Hematopoietic multipotent progenitor cell treated with erythropoietin and hydrocortisone succinate and interleukin-3 and kit ligand, for 6 days (in vitro differentiated cells): ENCODE measurements at regions not wholly inside any gene's neighbourhood (a gene's known extent, or its start where the extent isn't known, plus 50 kb on each side); places are given as distances from the start of the nearest gene placed in this dataset.
A peak's percentile ranks its signal among the peaks of the same experiment; 100 is the strongest.

ENCODE experiments used
- DNase-seq: peaks from one replicate; pipeline ENCODE4 v3.0.0-alpha.2; 2015

DNA sequence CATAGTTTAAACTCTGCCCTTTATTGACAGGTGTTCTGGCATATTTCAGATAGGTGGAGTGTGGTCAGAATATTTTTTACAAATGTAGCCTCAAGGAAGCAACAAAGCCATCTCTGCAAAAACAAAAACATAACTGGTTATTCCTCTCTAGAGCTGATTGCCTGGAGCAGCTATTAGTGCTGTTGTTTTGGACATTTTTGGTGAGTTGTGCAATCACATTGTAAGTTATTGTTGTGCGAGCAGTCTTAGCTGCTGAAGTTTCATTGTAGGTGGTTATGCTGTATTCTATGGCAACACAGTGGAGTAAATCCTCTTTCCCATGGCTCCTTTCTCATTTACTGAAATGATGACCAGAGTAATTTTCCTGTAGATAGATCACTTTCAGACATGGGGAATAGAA, 1413.0 kb downstream of the PCDH7 start:
- DNase-seq, result no peak

DNA sequence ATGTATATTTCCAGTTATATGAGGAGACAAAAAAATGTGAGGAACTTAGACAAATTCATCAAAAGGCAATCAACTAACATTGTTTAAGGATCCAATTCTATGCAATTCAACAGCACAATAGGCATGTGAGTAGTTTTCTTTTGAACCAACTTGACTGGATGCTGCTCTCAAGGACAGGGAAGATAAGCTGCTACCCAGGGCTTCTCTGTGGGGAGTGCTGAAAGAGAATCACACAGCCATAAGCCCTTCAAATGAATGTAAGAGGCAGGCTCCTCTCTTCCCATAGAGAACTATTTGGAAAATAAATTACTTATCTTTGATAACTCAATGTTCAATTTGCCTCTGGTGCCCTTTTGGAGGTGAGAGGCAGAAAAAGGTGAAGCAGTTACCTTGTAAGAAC, 1413.6 kb downstream of the PCDH7 start:
- DNase-seq, result no peak

GRCh38 chr4:32135642-32136041, 1415.5 kb downstream of the PCDH7 start:
- no peak for DNase-seq

DNA sequence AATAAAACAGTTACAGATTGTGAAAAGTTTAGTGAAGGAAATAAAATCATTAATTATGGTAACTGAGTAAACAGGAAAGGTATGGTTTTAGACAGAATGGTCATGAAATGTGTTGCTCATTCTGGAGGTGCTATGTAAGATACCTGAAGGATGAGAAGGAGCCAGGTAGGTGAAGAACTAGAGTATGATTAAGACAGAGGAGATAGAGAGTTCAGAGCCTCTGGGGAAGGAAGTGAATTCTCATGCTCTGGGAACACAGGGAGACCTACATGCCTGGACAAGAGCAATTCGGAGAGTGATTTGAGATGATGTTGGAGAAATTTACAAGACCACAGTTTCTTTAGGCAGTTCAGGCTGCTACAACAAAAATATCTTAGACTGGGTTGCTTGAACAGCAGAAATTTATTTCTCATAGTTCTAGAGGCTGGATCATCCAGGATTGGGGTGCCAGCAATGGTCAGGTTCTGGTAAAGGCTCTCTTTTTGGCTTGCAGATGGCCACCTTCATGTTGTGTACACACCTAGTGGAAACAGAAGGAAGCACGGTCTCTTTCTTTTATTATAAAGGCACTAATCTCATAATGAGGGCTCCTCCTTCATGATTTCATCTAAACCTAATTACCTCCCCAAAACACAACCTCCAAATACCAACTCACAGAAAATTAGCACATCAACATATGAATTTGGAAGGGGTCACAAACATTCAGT, 1416.1 kb downstream of the PCDH7 start:
- DNase-seq, result no peak

- peak; percentile 24 for DNase-seq
These were observed 1420.5 kb downstream of the PCDH7 start for GRCh38 chr4:32140636-32141035.

- no peak for DNase-seq
These were observed 1421.9 kb downstream of the PCDH7 start for GRCh38 chr4:32142075-32142474.

GRCh38 chr4:32145987-32146386, 1425.8 kb downstream of the PCDH7 start:
- DNase-seq, result no peak

- no peak for DNase-seq
These were observed 1427.4 kb downstream of the PCDH7 start for GRCh38 chr4:32147446-32148085.

DNA sequence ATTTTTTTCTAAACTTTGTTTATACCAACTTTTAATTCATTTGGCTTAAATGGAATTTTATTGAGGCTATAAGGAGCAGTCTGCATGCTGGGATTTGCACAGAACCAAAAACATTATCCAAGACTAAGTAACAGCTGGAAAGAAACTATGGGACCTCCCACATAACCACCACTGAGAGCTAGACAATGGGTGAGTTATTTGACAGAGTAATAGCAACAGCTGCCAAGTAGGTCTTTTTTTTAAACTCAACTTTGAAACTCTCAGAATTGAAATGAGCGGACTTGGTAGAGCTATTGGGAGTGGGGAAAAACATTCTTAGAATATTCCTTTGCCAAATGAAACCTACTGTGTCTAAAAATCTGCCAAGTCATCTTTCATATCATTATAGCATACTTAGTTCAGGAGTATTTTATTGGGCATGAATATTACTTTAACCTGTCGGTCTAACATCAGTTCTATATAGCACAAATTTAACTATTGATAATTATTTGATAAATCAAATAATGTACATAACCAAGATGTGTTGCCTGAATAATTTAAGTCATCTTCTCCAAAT, 1428.0 kb downstream of the PCDH7 start:
- no peak for DNase-seq

GRCh38 chr4:32158961-32159360, 1438.8 kb downstream of the PCDH7 start:
- DNase-seq, result no peak

DNA sequence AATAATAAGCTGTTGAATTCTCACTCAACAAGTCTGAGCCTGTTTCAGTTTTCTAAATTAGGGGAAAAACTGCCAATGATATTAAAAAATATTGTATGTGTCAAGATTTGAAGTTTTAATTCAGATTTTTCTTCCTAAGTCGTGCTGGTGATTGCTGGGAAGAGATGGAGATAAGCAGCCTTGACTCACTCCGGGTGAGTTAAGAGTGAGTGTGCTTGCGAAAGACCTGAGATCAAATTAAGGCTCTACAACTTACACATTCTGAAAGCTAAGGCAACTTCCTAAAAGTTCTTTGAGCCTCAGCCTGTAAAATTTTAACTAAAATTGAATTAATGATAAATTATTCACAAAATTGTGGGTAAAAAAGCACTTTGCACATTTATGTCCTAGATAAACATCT, 1441.2 kb downstream of the PCDH7 start:
- DNase-seq, result peak; percentile 4

GRCh38 chr4:32163125-32163524, 1443.0 kb downstream of the PCDH7 start:
- DNase-seq, result peak; percentile 13

- no peak for DNase-seq
These were observed 1449.7 kb downstream of the PCDH7 start for GRCh38 chr4:32169841-32170240.

DNA sequence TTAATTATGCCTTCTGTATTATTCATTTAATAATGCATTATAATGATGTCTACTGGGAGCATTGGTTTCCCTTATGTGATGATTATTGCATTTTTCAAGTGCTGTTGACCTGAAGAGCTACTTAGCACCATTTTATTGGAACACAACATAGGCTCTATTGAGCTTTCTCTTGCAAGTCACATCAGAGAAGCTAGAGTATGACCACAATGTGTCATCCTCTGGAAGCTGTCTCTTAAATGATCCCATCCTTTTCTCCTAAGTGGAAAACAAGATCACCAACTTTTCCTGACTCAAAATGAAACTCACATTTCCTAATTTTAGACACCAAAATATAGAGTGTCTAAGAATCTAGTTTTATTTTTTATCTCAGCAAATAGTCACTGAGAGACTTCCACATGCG, 1451.9 kb downstream of the PCDH7 start:
- DNase-seq, result no peak

DNA sequence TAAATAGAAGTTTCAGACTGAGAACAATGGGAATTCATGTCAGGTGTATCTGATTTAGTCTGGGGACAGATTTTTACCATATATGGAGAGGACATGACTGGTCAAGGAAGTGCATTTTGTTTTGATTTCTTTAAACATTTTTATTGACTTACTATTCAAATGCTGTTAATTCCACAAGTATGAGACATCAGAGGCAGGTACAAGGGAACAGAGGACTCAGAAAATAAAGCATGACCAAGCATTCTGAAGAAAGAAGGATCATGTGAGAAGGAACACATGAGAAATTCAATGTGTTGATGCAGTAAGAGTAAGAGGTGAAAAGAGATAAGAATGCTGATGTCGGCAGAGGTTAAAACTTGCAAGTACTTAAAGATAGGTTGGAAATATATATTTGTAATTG, 1452.6 kb downstream of the PCDH7 start:
- no peak for DNase-seq

- DNase-seq, result no peak
These were observed 1459.9 kb downstream of the PCDH7 start for GRCh38 chr4:32180086-32180485.

GRCh38 chr4:32184186-32184585, 1464.0 kb downstream of the PCDH7 start:
- no peak for DNase-seq

GRCh38 chr4:32189130-32189529, 1469.0 kb downstream of the PCDH7 start:
- DNase-seq, result no peak

- DNase-seq, result no peak
These were observed 1469.6 kb downstream of the PCDH7 start for GRCh38 chr4:32189788-32190187.

DNA sequence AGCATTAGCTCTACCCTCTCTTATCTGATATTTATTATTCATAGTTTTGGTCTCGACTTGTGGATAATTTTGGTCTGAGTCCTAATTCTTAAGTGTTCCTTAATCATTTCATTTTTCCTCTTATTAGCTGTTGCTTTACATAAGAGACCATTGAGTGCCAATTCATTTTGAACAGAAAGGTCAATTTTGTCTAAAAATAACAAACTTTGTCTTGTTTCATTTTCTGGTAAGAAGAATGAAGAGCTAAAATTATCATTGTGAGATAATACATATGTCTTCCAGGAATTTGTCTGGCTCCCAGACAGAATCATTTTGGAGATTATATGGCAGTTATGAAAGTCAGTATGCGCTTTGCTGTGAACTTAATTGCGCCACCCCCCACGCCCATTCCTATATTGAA, 1471.8 kb downstream of the PCDH7 start:
- no peak for DNase-seq

GRCh38 chr4:32192363-32192762, 1472.2 kb downstream of the PCDH7 start:
- DNase-seq, result no peak

DNA sequence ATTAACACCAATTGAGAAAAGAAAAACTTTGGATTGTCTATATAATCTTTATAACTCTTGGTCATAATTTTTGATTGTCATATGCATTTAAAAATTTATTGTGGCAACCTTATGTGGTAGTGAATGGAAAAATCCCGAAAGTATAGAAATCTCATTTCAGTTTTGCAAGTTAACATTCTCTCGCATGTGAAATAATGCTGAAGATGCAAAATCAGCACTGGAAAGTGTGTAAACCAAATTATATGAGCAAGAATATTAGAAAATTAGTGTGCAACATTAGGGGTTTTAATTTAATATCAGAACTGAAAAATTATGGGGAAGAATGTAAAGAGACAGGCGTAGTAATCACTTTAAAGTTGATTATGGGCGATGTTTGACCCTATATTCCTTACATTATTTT, 1472.8 kb downstream of the PCDH7 start:
- DNase-seq, result no peak

DNA sequence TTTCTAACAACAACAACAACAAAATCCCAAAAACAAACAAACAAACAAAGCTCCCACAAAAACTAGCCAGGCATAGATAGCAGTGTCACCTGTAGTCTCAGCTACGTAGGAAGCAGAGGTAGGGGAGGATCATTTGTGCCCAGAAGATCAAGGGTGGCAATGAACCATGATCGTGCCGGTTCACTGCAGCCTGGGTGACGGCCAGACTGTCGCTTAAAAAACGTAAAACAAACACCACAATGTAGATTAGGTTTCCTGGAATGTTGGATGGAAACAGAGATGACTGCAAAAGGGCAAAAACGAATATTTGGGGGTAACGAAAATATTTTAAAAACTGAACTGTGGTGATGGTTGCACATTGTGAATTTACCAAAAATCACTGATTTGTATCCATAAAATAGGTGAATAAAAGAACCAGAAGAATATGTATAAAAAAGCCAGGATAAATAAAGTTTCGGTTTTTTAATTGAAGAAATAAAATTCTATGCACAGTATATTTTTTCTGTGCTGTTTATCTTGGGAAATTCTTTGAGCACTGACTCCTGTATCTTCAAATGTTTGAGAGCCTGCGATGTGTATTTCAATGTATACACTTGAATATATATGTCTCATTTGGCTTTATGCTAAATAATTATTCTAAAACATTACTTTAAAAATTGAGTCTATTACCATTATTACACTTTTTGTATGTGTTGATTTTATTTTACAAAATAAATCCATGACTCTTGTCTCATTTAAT, 1477.0 kb downstream of the PCDH7 start:
- DNase-seq, result no peak

GRCh38 chr4:32199639-32200038, 1479.5 kb downstream of the PCDH7 start:
- DNase-seq, result no peak
